ENCODE measurements at regions not wholly inside any gene's neighbourhood (a gene's known extent, or its start where the extent isn't known, plus 50 kb on each side); places are given as distances from the start of the nearest gene placed in this dataset.

GRCh38 chr20:7136886-7137285, 369.4 kb downstream of the BMP2 start:
- TF ChIP-seq CTCF (IDR thresholded peaks at IDR 0.05; ENCODE audit: borderline replicate concordance, extremely low read depth, low read length, poor library complexity, severe bottlenecking) (no peak), EZH2 (IDR thresholded peaks at IDR 0.05; ENCODE audit: borderline replicate concordance, low read depth, low read length, severe bottlenecking) (no peak)

Measured in DND-41 (cell line).